Loucy (cell line): ENCODE measurements at regions not wholly inside any gene's neighbourhood (a gene's known extent, or its start where the extent isn't known, plus 50 kb on each side); places are given as distances from the start of the nearest gene placed in this dataset.

Experiments
- H2AFZ ChIP-seq: fragments of 200-600 bp; sonication (generic); 2 replicates; pipeline ENCODE4 v1.6.0; 2016; ENCODE audit warnings: antibody characterized with exemption, mild to moderate bottlenecking, low read length, moderate library complexity
- H3F3A ChIP-seq: fragments of 200-600 bp; 2 replicates; pipeline ENCODE4 v1.6.0; 2016; ENCODE audit warnings: antibody characterized with exemption, low read depth, mild to moderate bottlenecking
- H3K27me3 ChIP-seq: fragments of 200-600 bp; sonication (generic); 2 replicates; pipeline ENCODE4 v1.6.1; 2014; ENCODE audit warnings: low read length, mild to moderate bottlenecking; ENCODE audit not compliant: insufficient read depth, poor library complexity, severe bottlenecking
- H3K36me3 ChIP-seq: fragments of 200-600 bp; sonication (generic); 2 replicates; pipeline ENCODE4 v1.6.1; 2016; ENCODE audit warnings: low read length; ENCODE audit not compliant: insufficient read depth
- H3K4me1 ChIP-seq: fragments of 200-600 bp; sonication (generic); 2 replicates; pipeline ENCODE4 v1.5.1; 2014; ENCODE audit warnings: low read length, mild to moderate bottlenecking; ENCODE audit not compliant: insufficient read depth, poor library complexity, severe bottlenecking
- H3K4me2 ChIP-seq: fragments of 200-600 bp; sonication (generic); 2 replicates; pipeline ENCODE4 v1.6.0; 2014; ENCODE audit warnings: antibody characterized with exemption, low read length, low read depth, mild to moderate bottlenecking; ENCODE audit not compliant: poor library complexity, severe bottlenecking
- H3K4me3 ChIP-seq: fragments of 200-600 bp; sonication (generic); 2 replicates; pipeline ENCODE4 v1.5.1; 2014; ENCODE audit warnings: low read length, mild to moderate bottlenecking, mixed read lengths; ENCODE audit not compliant: poor library complexity, severe bottlenecking
- H3K79me2 ChIP-seq: fragments of 200-600 bp; sonication (generic); 2 replicates; pipeline ENCODE4 v1.6.1; 2014; ENCODE audit warnings: low read length; ENCODE audit not compliant: insufficient read depth
- H3K9ac ChIP-seq: fragments of 200-600 bp; sonication (generic); 2 replicates; pipeline ENCODE4 v1.6.0; 2014; ENCODE audit warnings: mild to moderate bottlenecking, low read depth, low read length, moderate library complexity; ENCODE audit not compliant: poor library complexity, severe bottlenecking
- H3K9me2 ChIP-seq: fragments of 200-600 bp; sonication (generic); replicated peaks from 2 replicates; pipeline ENCODE4 v1.6.1; 2016; ENCODE audit warnings: low read depth, low read length, mixed read lengths
- H3K9me3 ChIP-seq: fragments of 200-600 bp; sonication (generic); 2 replicates; pipeline ENCODE4 v1.6.1; 2014; ENCODE audit warnings: mild to moderate bottlenecking, antibody characterized with exemption, low read length, low read depth; ENCODE audit not compliant: insufficient read depth
- H4K20me1 ChIP-seq: fragments of 200-600 bp; sonication (generic); 2 replicates; pipeline ENCODE4 v1.6.0; 2014; ENCODE audit warnings: antibody characterized with exemption, low read length, mild to moderate bottlenecking; ENCODE audit not compliant: insufficient read depth, poor library complexity, severe bottlenecking
- CTCF ChIP-seq: fragments of 200-600 bp; sonication (generic); conservative IDR thresholded peaks from 2 replicates; pipeline ENCODE4 v1.5.1; 2014; ENCODE audit warnings: mild to moderate bottlenecking, antibody characterized with exemption, low read length
- EZH2phosphoT487 ChIP-seq: fragments of 200-600 bp; IDR thresholded peaks from 2 replicates; pipeline ENCODE4 v1.6.1; 2018; ENCODE audit warnings: antibody characterized with exemption, mild to moderate bottlenecking, moderate library complexity, borderline replicate concordance

- Histone ChIP-seq H2AFZ (no peak overlapping the region), H3K9ac (no peak overlapping the region), H3K36me3 (no peaks in the 10 kb centered on the region), H4K20me1 (no peaks in the 10 kb centered on the region), H3K27me3 (no peaks in the 10 kb centered on the region), H3K4me2 (no peak overlapping the region), H3K9me3 (no peaks in the 10 kb centered on the region), H3K4me1 (no peaks in the 10 kb centered on the region), H3K9me2 (no peaks in the 10 kb centered on the region), H3F3A (no peaks in the 10 kb centered on the region), H3K4me3 (no peak overlapping the region), H3K79me2 (no peaks in the 10 kb centered on the region)
- TF ChIP-seq EZH2phosphoT487 (no peak), CTCF (no peak)
Measured at GRCh38 chr14:81805785-81806184, 272.1 kb upstream of the SEL1L start.

GRCh38 chr14:81811705-81812269, 278.1 kb upstream of the SEL1L start:
- no peaks in the 10 kb centered on the region for H3K27me3 ChIP-seq
- H3K4me3 ChIP-seq = no peak overlapping the region
- no peaks in the 10 kb centered on the region for H3K79me2 ChIP-seq
- H3K4me2 ChIP-seq = no peak overlapping the region
- H4K20me1 ChIP-seq = no peaks in the 10 kb centered on the region
- H3K9ac ChIP-seq = no peak overlapping the region
- H3K9me3 ChIP-seq = no peaks in the 10 kb centered on the region
- no peaks in the 10 kb centered on the region for H3K36me3 ChIP-seq
- H3K9me2 ChIP-seq = no peaks in the 10 kb centered on the region
- no peak for TF ChIP-seq EZH2phosphoT487
- no peak for TF ChIP-seq CTCF
- no peaks in the 10 kb centered on the region for H3K4me1 ChIP-seq
- no peak overlapping the region for H2AFZ ChIP-seq
- H3F3A ChIP-seq = no peaks in the 10 kb centered on the region

- Histone ChIP-seq H3K9me3 (no peaks in the 10 kb centered on the region), H3K27me3 (no peaks in the 10 kb centered on the region), H3K36me3 (no peaks in the 10 kb centered on the region), H4K20me1 (no peaks in the 10 kb centered on the region), H3F3A (no peaks in the 10 kb centered on the region), H3K9ac (no peak overlapping the region), H3K79me2 (no peaks in the 10 kb centered on the region), H3K4me1 (no peaks in the 10 kb centered on the region), H3K9me2 (no peaks in the 10 kb centered on the region), H3K4me3 (no peak overlapping the region), H2AFZ (no peak overlapping the region), H3K4me2 (no peak overlapping the region)
- no peak for TF ChIP-seq CTCF
- TF ChIP-seq EZH2phosphoT487 = no peak
Measured at GRCh38 chr14:81818271-81818670, 284.6 kb upstream of the SEL1L start.
